DND-41 (cell line): ENCODE measurements at regions not wholly inside any gene's neighbourhood (a gene's known extent, or its start where the extent isn't known, plus 50 kb on each side); places are given as distances from the start of the nearest gene placed in this dataset.

ENCODE experiments used
- EZH2 ChIP-seq: IDR thresholded peaks from 3 replicates; pipeline ENCODE4 v1.6.1; 2012; ENCODE audit warnings: borderline replicate concordance, low read depth, mild to moderate bottlenecking, moderate library complexity, low read length, inconsistent platforms; ENCODE audit not compliant: severe bottlenecking
- TF ChIP-seq, protein P1 (sequence below): IDR thresholded peaks from 2 replicates; pipeline ENCODE4 v1.5.1; 2012; ENCODE audit warnings: borderline replicate concordance, low read length, moderate library complexity, mild to moderate bottlenecking; ENCODE audit not compliant: poor library complexity, severe bottlenecking; ENCODE audit errors: extremely low read depth

- TF ChIP-seq, protein P1, sequence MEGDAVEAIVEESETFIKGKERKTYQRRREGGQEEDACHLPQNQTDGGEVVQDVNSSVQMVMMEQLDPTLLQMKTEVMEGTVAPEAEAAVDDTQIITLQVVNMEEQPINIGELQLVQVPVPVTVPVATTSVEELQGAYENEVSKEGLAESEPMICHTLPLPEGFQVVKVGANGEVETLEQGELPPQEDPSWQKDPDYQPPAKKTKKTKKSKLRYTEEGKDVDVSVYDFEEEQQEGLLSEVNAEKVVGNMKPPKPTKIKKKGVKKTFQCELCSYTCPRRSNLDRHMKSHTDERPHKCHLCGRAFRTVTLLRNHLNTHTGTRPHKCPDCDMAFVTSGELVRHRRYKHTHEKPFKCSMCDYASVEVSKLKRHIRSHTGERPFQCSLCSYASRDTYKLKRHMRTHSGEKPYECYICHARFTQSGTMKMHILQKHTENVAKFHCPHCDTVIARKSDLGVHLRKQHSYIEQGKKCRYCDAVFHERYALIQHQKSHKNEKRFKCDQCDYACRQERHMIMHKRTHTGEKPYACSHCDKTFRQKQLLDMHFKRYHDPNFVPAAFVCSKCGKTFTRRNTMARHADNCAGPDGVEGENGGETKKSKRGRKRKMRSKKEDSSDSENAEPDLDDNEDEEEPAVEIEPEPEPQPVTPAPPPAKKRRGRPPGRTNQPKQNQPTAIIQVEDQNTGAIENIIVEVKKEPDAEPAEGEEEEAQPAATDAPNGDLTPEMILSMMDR, result no peak
- no peak for TF ChIP-seq EZH2
Observed at GRCh38 chr14:51189600-51190376, 50.3 kb upstream of the TMX1 start.
